NCI-H1436 treated with DMSO at 0.1 percent for 48 hours (cell line): ENCODE measurements at regions not wholly inside any gene's neighbourhood (a gene's known extent, or its start where the extent isn't known, plus 50 kb on each side); places are given as distances from the start of the nearest gene placed in this dataset.
"Not testable (repeated sequence)": the region's sequence is repeated elsewhere in the genome, so short reads cannot be mapped to it uniquely, and the experiment has no call there.

Experiments
- DNase-seq: peaks from one replicate; lab custom pipeline; 2025; lab: John Stamatoyannopoulos, UW

DNA sequence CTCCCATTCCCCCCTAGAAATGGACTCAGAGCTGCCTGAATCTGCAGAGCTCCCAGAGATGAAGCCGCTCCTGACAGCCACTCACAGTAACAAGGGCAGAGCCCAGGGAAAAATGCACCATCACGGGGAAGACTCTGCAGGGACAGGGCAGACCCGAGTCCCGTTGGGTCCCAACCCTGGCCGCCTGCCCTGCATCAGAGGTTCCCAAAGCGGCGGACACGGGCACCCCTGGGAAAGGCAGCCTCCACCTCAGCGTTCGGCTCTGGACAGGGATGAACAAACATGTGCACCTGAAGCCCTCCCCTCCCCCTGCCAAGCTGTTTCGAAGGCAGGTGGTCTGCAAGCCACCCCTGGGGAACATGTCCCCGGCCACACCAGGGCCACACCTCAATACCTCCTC is 320.4 kb downstream of the ADGRD1 start:
- no peak for DNase-seq

DNA sequence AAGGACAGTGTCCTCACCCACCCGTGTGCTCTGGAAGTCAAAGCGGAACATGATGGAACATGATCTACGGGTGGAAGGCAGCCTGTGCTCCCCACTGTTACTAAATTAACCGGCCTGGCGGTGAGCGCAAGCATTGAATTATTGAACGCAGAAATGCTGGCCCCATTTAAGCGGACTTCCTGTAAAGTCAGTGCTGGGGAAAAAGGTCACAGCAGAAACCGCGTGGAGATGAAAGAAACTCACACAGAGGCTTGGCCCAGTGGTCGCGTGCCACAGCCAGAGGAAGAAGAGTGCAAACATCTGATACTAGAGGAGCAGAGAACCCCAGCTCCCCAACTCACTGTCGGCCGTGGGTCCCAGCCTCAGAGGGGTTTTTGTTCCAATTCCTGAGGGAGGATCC is 321.2 kb downstream of the ADGRD1 start:
- no peak for DNase-seq

DNA sequence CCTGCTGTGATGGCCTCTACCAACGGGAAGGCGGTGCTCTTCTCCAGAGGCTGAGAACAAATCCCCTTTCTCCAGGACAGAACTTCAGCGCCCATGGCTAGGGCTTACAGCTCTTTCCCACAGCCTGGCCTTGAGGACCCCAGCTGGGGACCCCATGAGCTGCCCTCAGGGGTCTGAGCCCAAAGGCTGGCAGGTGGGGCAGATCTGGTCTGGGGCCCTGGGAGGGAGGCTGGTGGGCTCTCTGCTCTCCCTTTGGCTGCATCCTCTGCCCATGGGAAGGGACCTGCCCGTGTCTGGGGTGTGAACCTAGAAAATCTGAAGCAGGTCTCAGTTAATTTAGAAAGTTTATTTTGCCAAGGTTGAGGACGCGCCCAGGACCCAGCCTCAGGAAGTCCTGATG is 322.1 kb downstream of the ADGRD1 start:
- no peak for DNase-seq

DNA sequence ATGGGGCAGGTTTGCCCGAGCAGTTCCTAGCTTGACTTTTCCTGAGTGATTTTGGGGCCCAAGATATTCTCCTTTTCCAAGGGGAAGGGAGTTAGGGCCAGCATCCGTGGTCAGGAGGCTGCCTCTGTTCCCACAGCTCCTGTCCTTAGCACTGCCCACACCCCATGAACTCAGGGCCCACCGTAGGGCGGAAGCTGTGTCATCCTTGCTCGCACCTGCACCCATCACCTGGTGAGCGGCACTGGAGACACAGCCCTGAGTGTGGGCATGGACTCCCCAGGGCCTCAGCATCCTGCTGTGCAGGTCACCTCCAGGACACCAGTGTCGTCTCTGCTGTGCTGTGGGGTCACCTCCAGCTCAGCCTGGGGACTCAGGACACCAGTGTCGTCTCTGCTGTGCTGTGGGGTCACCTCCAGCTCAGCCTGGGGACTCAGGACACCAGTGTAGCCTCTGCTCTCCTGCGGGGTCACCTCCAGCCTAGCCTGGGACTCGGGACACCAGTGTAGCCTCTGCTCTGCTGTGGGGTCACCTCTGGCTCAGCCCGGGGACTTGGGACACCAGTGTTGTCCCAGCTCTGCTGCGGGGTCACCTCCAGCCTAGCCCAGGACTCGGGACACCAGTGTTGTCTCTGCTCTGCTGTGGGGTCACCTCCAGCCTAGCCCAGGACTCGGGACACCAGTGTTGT is 322.9 kb downstream of the ADGRD1 start:
- no peak for DNase-seq

DNA sequence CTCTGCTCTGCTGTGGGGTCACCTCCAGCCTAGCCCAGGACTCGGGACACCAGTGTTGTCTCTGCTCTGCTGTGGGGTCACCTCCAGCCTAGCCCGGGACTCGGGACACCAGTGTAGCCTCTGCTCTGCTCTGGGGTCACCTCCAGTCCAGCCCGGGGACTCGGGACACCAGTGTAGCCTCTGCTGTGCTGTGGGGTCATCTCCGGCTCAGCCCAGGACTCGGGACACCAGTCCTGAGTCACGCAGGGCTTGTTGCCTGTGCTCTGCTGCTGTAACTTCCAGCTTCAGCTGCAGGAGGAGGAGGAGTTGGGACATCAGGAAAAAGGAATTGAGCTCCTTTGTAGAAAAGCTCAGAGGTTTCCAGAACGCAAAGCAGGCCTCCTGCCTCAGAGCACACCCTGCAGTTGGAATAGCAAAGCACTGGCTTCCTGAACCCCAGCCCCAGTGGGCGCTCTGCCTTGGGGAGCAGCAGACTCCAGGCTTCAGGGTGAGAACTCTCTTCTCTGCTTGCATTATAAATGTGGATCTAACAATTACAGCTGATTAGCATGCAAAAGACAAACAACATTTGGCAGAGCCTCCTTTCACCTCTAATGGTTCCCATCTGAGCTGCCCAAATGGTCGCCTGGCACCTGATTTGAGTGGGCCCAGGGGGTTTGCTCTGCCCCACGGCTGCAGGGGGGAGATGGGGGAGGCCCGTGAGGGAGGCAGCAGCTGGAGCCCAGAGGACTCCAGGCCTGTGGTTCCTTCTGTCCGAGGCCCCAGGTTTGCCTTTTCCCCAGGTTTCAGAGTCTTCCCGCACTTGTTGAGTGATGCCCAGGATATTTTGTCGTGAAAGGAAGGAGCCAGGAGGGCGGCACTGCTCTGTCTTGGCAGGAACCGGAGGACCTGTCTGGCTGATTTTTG is 323.7 kb downstream of the ADGRD1 start:
- not testable (repeated sequence) for DNase-seq

DNA sequence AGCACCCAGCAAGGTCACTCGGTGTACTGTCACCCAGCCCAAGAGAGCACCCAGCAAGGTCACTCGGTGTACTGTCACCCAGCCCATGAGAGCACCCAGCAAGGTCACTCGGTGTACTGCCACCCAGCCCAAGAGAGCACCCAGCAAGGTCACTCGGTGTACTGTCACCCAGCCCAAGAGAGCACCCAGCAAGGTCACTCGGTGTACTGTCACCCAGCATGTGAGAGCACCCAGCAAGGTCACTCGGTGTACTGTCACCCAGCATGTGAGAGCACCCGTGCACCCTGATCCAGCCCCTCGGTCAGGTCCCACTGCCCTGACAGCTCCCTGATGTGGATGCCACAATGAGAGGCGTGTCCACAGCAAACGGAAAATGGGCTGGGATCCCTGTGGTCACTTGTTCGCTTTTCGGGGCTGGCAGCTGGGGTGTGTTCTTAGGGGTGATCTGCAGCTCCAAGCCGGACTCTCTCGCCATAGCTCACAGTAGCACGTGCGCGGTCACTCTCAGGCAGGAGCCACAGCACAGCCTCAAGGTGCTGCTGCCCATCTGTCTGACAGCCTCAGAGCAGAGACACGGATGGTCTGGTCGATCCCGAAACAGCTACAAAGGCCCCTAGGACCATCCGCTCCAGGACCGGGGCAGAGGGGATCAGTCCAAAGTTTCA is 324.9 kb downstream of the ADGRD1 start:
- DNase-seq, result not testable (repeated sequence)

DNA sequence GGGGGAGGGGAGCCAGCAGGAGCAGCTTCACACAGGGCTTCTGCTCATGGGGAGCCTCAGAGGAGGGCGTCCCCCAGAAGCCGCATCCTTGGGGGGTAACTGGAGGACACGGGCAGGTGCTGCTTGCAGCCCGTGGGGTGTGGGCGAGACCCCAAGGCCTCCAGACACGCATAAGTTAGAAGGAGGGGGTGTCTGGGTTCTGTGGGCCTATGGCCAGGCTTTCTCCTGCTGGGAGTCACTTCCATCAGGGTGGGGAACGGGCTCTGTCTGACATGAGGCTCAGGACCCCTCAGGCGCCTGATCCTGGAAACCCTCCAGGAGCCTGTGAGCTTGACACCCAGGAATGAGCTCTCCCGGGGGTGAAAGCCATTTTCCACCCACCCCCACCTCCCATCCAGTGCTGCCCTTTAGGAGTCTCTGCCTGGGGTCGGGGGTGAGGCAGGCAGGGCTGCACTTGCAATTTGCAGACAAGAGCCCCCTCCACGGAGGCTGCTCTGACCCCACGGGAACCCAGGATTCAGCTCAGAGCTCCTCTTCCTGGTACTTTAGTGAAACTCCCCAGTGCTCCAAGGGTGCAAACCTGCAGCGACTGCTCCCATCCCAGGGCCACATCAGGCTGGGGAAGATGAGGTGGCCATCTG is 325.7 kb downstream of the ADGRD1 start:
- no peak for DNase-seq

DNA sequence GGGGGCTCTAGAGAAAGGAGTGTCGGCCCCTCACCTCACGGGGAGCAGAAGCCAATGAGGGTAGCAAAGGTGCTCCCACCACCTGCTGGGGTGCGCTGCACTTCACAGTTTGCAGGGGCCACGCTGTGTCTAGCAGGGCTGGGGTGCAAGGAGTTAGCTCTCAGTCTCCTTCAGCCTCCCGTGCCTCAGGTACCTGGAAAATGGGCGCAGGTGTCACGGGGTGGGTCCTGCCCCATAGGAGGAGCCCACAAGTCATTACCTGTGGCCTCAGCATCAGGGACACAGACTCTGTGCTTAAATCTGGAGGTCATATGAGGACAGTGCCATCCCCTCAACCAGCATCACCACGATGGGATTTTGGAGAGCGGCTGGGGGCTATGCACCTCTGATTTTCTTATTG is 326.7 kb downstream of the ADGRD1 start:
- DNase-seq, result no peak

DNA sequence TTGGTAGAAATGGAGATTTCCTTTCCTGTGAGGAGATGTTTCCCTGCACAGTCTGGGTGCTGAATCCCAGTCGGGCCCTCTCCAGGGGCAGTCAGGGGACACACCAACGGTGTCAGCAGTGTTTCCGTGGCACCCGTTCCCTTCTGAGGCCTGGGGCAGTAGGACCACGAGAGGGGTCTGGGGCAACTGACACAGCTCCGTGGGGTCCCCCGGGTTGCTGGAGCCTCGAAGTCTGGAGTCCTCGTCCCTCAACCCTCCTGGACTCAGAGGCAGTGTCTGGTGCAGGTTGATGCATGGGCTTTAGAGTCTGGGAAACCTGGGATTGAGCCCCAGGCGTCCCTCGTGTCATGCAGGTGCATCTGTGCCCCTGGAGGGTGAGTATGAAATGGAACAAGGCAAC is 327.3 kb downstream of the ADGRD1 start:
- no peak for DNase-seq

DNA sequence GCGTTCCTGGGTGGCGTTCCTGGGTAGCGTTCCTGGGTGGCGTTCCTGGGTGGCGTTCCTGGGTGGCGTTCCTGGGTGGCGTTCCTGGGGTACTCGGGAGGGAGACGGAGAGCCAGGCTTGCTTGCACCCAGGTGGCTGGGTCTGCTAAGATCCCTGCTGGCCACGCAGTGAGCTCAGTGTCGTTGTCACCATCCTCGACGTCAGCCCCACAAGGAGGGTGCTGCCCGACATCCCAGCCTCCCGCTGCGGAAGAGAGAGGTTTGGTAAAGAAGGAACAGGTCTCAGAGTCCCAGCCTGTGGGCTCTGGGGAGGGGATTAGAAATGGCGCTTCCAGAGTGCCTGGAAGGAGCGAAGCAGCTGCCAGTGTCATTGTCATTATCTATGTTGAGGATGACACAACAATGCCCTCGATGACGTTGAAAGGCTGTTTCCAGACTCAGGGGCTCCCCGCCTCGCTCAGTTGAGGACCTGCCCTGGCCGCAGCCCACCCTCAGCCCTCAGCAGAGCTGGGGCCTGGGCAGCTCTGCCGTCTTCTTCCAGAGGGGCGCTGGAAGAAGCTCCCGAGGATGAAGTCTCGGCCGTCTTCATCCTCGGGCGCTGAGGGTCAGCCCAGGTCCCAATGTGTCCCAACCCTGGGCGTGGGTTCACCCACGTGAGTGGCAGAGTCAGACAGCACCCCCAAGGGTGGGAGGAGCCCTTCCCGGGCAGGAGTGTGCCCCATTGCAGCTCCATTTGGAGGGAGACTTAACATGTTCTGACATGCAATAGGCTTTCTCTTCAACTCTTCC is 328.8 kb downstream of the ADGRD1 start:
- DNase-seq, result no peak

DNA sequence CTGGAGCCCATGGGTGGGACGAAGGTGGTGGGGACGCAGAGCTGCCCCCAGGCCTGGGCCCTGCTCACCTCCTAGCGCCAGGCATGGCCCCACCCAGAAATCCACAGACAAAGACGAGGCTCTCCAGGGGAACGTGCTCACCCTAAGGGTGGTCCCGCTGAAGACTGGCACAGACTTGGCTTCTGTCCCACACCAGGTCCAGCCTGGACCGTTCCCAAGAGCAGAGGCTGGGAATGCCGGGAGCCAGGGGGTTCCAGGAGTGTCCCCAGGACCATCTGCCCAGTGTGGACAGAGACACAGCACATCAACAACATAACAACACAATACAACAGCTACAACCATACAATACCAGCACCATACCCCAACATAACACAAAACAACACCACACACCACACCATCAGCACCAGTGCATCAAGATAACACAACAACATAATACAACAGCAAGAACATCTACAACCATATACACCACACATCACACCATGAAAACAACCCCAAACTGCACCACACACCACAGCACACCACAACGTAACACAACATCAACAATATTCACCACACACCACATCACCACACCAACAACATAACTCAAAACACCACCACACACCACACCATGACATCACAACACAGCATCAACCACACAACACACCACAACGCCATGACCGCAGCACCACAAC is 329.6 kb downstream of the ADGRD1 start:
- DNase-seq, result no peak

DNA sequence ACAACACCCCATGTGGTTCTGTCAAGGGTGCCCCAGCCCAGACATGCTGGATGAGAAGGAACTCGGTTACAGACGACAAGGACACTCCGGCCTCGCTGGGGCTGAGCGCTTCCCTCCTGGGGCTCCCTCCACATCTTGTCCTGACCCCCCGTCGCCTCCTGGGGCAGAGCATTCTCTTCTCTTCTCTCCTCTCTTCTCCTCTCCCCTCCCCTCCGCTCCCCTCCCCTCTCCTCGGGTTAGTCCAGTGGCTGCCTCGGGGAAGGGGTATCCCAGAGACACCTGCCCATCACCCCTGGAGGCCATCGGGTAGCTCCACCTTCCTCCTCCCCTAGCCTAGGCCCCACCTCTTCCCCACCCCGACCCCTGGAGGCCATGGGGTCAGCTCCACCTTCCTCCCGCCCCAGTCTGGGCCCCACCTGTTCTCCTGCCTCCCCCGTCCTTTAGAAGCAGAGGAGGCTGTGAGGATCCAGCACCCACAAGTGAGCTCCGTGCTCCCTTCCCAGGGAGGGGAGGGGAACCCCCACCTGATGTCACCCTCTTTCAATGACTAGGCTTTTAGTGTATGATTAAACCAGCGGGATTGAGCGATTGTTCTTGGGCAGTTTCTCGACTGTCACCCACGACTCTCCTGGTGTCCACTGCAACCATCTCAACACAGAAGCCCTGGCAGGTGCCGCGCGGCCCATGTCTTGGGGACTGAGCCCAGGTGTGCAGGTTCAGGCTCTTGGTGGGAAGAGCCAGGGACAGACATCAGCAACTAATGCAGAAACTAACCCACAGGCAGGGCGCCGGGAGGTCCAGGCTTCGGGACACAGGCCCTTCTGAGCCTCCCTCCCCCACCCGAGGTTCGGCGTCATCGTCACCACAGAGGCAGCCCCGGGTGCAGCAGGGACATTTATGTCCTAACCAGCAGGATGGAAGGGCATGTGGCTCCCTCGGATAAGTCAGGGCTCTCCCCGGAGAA is 330.4 kb downstream of the ADGRD1 start:
- DNase-seq, result not testable (repeated sequence)

DNA sequence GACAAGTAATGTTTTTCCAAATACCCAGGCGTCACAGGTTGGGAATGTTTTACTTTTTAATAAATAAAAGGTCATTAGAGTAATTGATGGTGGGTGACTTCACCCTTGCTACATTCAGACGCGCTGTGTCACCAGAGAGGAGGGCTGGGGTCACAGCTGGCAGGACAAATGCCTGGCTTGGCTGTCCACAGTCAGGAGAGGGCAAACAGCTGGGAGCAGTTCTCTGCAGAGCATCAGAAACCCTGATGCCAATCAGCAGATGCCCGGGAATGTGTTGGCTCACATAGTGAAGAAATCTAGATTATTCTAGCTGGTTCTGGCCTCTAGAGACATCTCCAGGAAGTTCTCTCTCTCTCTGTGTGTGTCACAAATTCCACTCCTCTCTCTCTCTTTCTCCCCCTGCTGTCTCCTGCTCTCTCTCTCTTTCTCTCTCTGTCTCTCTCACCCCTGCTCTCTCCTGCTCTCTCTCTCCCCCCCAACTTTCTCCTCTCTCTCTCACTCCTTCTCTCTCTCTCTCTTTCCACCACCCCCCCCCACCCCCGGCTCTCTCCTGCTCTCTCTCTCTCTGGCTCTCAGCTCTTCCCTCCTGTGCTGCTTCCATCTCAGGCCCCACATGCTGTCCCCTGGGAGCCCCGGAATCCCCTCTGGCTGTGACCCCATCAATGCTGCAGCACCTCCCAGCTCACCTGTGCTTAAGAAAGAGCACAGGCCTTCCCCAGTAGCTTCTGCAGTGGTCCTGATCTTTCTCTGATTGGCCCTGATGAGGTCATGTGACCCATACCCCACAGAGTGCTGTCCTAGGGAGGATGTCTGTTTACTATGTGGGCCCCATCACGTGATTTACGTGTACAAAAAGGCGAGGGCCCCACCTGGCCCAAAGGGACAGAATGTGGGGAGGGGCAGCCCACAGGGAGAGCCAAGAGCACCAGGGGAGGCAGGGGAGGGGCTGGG is 331.5 kb downstream of the ADGRD1 start:
- not testable (repeated sequence) for DNase-seq

DNA sequence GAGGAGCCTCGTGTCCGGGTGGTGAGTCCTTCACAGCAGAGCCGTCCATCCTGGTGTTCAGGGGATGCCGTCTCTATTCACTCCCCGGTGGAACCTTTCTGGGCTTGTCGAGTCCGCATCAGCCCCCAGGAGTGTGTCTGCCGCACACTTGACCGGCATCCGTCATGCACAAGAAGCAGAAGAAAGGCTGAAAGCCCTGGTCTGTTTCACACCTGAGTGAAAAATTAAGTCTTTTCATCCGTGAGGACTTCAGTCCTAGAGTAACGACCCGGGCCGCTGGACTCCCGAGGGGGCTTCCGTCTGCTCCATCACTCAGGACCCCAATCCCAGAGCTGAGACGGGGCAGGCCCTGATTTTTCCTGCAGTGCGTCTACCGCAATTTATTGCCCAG is 332.2 kb downstream of the ADGRD1 start:
- DNase-seq, result not testable (repeated sequence)

DNA sequence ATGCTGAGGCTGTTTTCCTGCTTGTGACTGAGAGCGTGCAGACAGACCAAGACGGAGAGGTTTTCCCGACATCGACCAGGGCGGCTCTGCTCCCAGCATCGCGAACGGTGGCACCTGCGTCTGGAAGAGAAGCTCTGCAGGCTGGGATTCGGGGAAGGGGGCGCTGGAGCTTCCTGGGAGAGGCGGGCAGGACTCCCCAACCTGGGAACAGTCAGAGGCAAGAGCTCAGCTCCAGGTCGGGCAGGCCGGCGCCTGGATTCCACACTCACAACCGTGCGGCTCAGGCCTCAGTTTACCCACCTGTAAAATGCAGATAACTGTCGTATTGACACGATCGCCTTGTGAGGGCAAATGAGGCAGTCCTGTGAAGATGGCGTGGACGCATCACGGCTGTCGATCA is 332.6 kb downstream of the ADGRD1 start:
- not testable (repeated sequence) for DNase-seq

DNA sequence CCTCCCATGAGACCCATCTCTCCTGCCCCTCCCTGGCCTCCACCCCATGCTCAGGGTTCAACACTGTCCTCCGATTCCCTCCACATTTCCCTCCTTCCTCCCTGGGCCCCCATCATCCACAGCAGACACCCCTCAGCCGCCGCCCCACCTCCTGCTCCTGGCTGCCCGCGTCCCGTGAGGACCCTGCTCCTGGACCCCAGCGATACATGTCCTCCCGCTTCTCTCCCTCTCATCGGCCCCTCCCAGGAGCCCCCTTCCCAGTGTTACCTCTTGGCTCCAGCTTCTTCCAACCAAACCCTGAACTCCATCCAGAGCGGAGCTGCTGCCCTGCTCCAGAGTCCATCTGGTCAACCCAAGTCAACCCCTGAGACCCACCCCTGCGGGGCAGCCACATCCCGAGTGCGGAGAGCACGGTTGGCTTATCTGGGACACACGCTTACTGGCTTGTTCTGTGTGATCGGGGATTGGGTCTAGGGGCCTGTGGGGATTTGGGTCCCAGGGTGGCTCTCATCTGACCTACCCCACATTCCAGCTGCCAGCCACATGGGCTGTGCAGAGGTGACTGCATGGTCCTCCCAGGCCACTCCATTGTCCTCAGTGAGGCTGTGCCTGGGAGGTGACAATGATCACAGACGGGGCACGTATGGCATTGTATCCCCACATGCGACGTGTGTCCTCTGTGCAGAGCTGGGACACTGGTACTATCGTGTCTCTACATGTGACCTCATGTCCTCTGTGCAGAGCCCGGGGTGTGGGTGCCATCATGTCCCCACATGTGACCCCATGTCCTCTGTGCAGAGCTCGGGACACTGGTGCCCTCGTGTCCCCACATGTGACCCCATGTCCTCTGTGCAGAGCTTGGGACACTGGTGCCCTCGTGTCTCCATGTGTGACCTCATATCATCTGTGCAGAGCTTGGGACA is 333.6 kb downstream of the ADGRD1 start:
- DNase-seq, result no peak

DNA sequence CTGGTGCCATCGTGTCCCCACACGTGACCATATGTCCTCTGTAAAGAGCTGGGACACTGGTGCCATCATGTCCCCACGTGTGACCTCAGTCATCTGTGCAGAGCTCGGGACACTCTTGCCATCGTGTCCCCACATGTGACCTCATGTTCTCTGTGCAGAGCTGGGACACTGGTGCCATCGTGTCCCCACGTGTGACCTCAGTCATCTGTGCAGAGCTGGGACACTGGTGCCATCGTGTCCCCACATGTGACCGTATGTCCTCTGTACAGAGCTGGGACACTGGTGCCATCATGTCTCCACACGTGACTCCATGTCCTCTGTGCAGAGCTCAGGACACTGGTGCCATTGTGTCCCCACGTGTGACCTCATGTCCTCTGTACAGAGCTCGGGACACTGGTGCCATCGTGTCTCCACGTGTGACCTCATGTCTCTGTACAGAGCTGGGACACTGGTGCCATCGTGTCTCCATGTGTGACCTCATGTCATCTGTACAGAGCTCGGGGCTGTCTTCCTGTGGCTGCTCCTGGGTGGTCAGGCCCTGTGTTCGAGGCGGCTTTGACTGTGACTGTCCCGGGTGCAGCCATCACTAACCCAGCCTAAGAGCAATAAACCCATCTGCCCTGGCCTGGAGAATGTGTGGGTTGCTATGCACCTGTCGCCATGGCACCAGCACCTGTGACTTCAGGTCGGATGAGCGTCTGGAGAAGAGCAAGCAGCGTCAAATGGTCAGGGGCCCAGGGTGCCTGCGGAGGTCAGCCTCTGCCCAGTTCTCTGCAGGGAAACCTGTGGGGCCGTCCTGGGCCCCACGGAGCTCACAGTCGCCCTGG is 334.4 kb downstream of the ADGRD1 start:
- DNase-seq, result no peak
